Astrocyte (in vitro differentiated cells and primary cell): ENCODE measurements at regions not wholly inside any gene's neighbourhood (a gene's known extent, or its start where the extent isn't known, plus 50 kb on each side); places are given as distances from the start of the nearest gene placed in this dataset.

Source experiments
- DNase-seq: peaks from one replicate; pipeline ENCODE4 v3.0.0-alpha.2; 2010; ENCODE audit warnings: low read depth
- FAIRE-seq: peaks from 2 replicates; lab custom pipeline; 2011; peaks lifted over from hg19 to GRCh38; lab: Jason Lieb, UNC
- H2AFZ ChIP-seq: 2 replicates; pipeline ENCODE4 v1.6.0; 2012; ENCODE audit warnings: low read depth, low read length, inconsistent platforms
- H3K27ac ChIP-seq: 2 replicates; pipeline ENCODE4 v1.5.1; 2011; ENCODE audit warnings: low read depth, low read length, inconsistent platforms
- H3K27me3 ChIP-seq: 2 replicates; pipeline ENCODE4 v1.6.0; 2011; ENCODE audit warnings: low read length, inconsistent platforms; ENCODE audit not compliant: insufficient read depth
- H3K36me3 ChIP-seq: 2 replicates; pipeline ENCODE4 v1.5.1; 2011; ENCODE audit warnings: low read length, inconsistent platforms; ENCODE audit not compliant: insufficient read depth
- H3K4me1 ChIP-seq: 2 replicates; pipeline ENCODE4 v1.5.1; 2011; ENCODE audit warnings: low read length, inconsistent platforms; ENCODE audit not compliant: insufficient read depth
- H3K4me2 ChIP-seq: 2 replicates; pipeline ENCODE4 v1.6.0; 2012; ENCODE audit warnings: low read length, inconsistent platforms
- H3K4me3 ChIP-seq: 2 replicates; pipeline ENCODE4 v1.5.1; 2011; ENCODE audit warnings: low read depth, mild to moderate bottlenecking, low read length, inconsistent platforms; ENCODE audit not compliant: insufficient read depth
- H3K79me2 ChIP-seq: 2 replicates; pipeline ENCODE4 v1.6.0; 2012; ENCODE audit warnings: mild to moderate bottlenecking, low read length, inconsistent platforms; ENCODE audit not compliant: insufficient read depth
- H3K9ac ChIP-seq: 2 replicates; pipeline ENCODE4 v1.6.0; 2012; ENCODE audit warnings: mild to moderate bottlenecking, low read length, inconsistent platforms
- H3K9me3 ChIP-seq: 2 replicates; pipeline ENCODE4 v1.5.1; 2012; ENCODE audit warnings: low read depth, mild to moderate bottlenecking, low read length, inconsistent platforms; ENCODE audit not compliant: insufficient read depth
- H4K20me1 ChIP-seq: 2 replicates; pipeline ENCODE4 v1.6.0; 2012; ENCODE audit warnings: low read length, inconsistent platforms; ENCODE audit not compliant: insufficient read depth
- H3K27ac Mint-ChIP-seq: one replicate; pipeline ENCODE4 v1.8.0; 2021; ENCODE audit warnings: mild to moderate bottlenecking, mixed read lengths; ENCODE audit not compliant: unreplicated experiment
- H3K27me3 Mint-ChIP-seq: one replicate; pipeline ENCODE4 v1.8.0; 2021; ENCODE audit warnings: low read depth, mixed read lengths; ENCODE audit not compliant: unreplicated experiment
- H3K36me3 Mint-ChIP-seq: one replicate; pipeline ENCODE4 v1.8.0; 2021; ENCODE audit warnings: low read depth, mixed read lengths; ENCODE audit not compliant: unreplicated experiment
- H3K4me1 Mint-ChIP-seq: one replicate; pipeline ENCODE4 v1.8.0; 2021; ENCODE audit warnings: low read depth, mixed read lengths; ENCODE audit not compliant: unreplicated experiment
- H3K4me3 Mint-ChIP-seq: one replicate; pipeline ENCODE4 v1.8.0; 2021; ENCODE audit warnings: mild to moderate bottlenecking, moderate library complexity, mixed read lengths; ENCODE audit not compliant: unreplicated experiment
- H3K9me3 Mint-ChIP-seq: one replicate; pipeline ENCODE4 v1.8.0; 2021; ENCODE audit warnings: mild to moderate bottlenecking, mixed read lengths; ENCODE audit not compliant: unreplicated experiment
- CTCF ChIP-seq: IDR thresholded peaks from 2 replicates; pipeline ENCODE4 v1.5.1; 2011; ENCODE audit warnings: low read depth, mild to moderate bottlenecking, inconsistent platforms, low read length, moderate library complexity; ENCODE audit not compliant: insufficient read depth
- EZH2 ChIP-seq: IDR thresholded peaks from 2 replicates; pipeline ENCODE4 v1.6.1; 2012; ENCODE audit warnings: mild to moderate bottlenecking, low read length, inconsistent platforms; ENCODE audit not compliant: insufficient read depth

GRCh38 chr12:79987731-79988130 lies 52.8 kb upstream of the PPP1R12A start:
- no peak overlapping the region for H3K9ac ChIP-seq
- no peak overlapping the region for H3K4me3 Mint-ChIP-seq
- H3K79me2 ChIP-seq = no peaks in the 10 kb centered on the region
- H3K27me3 ChIP-seq = no peaks in the 10 kb centered on the region
- no peaks in the 10 kb centered on the region for H3K36me3 ChIP-seq
- peaks cover 17% of the 10 kb centered on the region for H3K4me1 ChIP-seq
- no peaks in the 10 kb centered on the region for H3K9me3 ChIP-seq
- no peaks in the 10 kb centered on the region for H4K20me1 ChIP-seq
- H3K27ac Mint-ChIP-seq = no peak overlapping the region
- H3K27ac ChIP-seq = no peak overlapping the region
- peaks cover 30% of the 10 kb centered on the region for H3K4me1 Mint-ChIP-seq
- FAIRE-seq (peak; percentile 64), DNase-seq (no peak)
- no peaks in the 10 kb centered on the region for H3K9me3 Mint-ChIP-seq
- TF ChIP-seq CTCF (no peak), EZH2 (no peak)
- H3K4me2 ChIP-seq = peak overlapping the region; percentile 26
- H3K27me3 Mint-ChIP-seq = no peaks in the 10 kb centered on the region
- H2AFZ ChIP-seq = no peak overlapping the region
- no peak overlapping the region for H3K4me3 ChIP-seq
- H3K36me3 Mint-ChIP-seq = no peaks in the 10 kb centered on the region
